WERI-Rb-1 (cell line): ENCODE measurements at regions not wholly inside any gene's neighbourhood (a gene's known extent, or its start where the extent isn't known, plus 50 kb on each side); places are given as distances from the start of the nearest gene placed in this dataset.

Experiments
- DNase-seq: peaks from one replicate; pipeline ENCODE4 v3.0.0-alpha.2; 2020
- H3K27ac ChIP-seq: fragments of 250-450 bp; sonication (Bioruptor Pico); 2 replicates; pipeline ENCODE4 v1.5.1; 2020; ENCODE audit warnings: mild to moderate bottlenecking, moderate library complexity
- H3K27me3 ChIP-seq: fragments of 250-450 bp; sonication (Bioruptor Pico); 2 replicates; pipeline ENCODE4 v1.5.1; 2021; ENCODE audit warnings: mild to moderate bottlenecking, low read depth, moderate library complexity; ENCODE audit not compliant: insufficient read depth, severe bottlenecking
- H3K36me3 ChIP-seq: fragments of 250-450 bp; sonication (Bioruptor Pico); 2 replicates; pipeline ENCODE4 v1.5.1; 2020; ENCODE audit warnings: mild to moderate bottlenecking, moderate library complexity
- H3K4me3 ChIP-seq: 2 replicates; pipeline ENCODE4 v1.5.1; 2011; ENCODE audit warnings: low read depth, mild to moderate bottlenecking, control low read depth, low read length
- H3K9me3 ChIP-seq: fragments of 250-450 bp; sonication (Bioruptor Pico); 2 replicates; pipeline ENCODE4 v1.5.1; 2021; ENCODE audit warnings: mild to moderate bottlenecking, moderate library complexity; ENCODE audit not compliant: severe bottlenecking
- TF ChIP-seq, protein P1 (sequence below): IDR thresholded peaks from 2 replicates; pipeline ENCODE4 v1.5.1; 2011; ENCODE audit warnings: low read depth, mild to moderate bottlenecking, control low read depth, inconsistent platforms, low read length

DNA sequence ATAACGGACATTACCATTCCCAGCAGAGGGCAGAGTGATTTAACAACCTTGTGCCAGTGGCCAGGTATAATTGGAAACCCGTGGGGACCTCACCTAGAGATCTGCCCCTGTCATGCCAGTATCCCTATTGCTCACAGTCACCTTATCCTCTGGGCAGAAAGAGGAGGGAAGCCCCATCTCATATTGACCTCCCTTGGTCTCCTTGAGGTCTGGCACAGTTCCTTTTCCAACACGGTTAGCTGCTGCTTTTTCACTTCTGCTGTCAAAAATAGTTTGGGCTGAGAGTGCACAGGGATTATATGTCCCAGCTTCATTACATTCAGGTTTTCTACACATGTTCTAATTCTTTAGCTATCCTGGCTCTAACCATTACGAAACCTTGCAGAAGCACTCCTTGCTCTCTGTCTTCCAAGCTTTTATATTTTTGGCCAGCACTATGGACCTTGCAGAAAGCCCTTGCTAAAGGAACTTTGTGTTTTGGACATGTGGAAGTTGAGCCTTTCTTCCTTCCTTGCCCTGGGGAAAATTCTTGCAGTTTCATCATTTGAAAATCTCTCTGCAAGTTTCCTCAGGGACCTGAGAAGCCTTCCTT is 111.7 kb upstream of the MIS18BP1 start:
- Histone ChIP-seq H3K36me3 (no peaks in the 10 kb centered on the region), H3K9me3 (no peaks in the 10 kb centered on the region), H3K27ac (no peak overlapping the region), H3K27me3 (no peaks in the 10 kb centered on the region), H3K4me3 (no peak overlapping the region)
- TF ChIP-seq, protein P1, sequence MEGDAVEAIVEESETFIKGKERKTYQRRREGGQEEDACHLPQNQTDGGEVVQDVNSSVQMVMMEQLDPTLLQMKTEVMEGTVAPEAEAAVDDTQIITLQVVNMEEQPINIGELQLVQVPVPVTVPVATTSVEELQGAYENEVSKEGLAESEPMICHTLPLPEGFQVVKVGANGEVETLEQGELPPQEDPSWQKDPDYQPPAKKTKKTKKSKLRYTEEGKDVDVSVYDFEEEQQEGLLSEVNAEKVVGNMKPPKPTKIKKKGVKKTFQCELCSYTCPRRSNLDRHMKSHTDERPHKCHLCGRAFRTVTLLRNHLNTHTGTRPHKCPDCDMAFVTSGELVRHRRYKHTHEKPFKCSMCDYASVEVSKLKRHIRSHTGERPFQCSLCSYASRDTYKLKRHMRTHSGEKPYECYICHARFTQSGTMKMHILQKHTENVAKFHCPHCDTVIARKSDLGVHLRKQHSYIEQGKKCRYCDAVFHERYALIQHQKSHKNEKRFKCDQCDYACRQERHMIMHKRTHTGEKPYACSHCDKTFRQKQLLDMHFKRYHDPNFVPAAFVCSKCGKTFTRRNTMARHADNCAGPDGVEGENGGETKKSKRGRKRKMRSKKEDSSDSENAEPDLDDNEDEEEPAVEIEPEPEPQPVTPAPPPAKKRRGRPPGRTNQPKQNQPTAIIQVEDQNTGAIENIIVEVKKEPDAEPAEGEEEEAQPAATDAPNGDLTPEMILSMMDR: no peak
- DNase-seq: no peak

DNA sequence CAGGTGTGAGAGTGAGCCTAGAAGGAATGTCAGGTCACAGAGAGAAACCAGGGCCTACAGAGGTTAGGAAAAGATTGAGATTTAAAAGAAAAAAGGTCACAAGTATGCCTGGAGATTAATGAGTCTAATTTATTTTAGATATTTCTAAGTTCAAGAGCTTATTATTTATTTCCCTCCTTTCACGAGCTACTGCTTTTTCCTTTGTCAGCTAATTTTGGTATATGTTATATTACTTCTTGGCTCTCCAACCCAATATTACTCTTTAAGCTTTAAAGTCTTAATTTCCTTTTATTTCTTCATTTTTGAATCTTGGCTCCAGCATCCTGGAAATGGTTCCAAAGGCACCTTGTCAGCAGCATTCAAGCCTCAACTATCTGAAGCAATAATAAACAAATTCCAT is 109.5 kb upstream of the MIS18BP1 start:
- no peak for DNase-seq
- no peaks in the 10 kb centered on the region for H3K9me3 ChIP-seq
- TF ChIP-seq, protein P1: no peak
- H3K4me3 ChIP-seq: no peak overlapping the region
- no peak overlapping the region for H3K27ac ChIP-seq
- no peaks in the 10 kb centered on the region for H3K27me3 ChIP-seq
- no peaks in the 10 kb centered on the region for H3K36me3 ChIP-seq

DNA sequence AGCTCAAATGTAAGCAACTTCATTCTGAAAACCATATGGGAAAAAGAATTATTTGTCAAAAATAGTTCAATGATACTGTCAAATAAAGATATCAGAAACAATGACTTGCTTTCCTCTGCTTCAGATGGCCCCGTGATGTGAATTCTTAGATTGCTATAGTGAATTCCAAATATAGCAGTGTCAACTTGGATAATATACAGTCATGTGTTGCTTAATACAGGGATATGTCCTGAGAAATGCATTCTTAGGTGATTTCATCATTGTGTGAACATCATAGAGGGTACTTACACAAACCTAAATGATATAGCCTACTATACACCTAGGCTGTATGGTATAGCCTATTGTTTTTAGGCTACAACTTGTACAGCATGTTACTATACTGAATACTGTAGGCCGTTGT is 108.7 kb upstream of the MIS18BP1 start:
- Histone ChIP-seq H3K4me3 (no peak overlapping the region), H3K27ac (no peak overlapping the region), H3K36me3 (no peaks in the 10 kb centered on the region), H3K9me3 (no peaks in the 10 kb centered on the region), H3K27me3 (no peaks in the 10 kb centered on the region)
- no peak for DNase-seq
- TF ChIP-seq, protein P1: no peak

DNA sequence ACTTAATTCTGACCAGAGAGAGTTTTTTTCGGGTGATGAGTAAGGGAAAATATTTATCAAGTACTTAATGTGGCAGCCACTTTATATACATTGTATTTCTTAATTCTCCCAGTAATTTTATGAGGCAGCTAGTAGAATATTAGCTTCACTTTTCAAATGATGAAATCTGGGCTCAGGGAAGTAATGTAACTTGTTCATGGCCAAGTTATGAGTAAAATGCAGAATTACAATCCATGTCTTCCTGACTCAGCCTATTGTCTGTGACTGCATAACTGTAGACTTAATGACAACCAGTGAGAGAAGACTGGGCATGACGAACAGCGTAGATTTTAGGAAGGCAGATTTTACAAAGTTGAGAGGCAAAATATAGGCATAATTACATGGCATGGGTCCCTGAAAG is 106.7 kb upstream of the MIS18BP1 start:
- Histone ChIP-seq H3K27ac (no peak overlapping the region), H3K27me3 (no peaks in the 10 kb centered on the region), H3K9me3 (no peaks in the 10 kb centered on the region), H3K36me3 (no peaks in the 10 kb centered on the region), H3K4me3 (no peak overlapping the region)
- TF ChIP-seq, protein P1: no peak
- no peak for DNase-seq

DNA sequence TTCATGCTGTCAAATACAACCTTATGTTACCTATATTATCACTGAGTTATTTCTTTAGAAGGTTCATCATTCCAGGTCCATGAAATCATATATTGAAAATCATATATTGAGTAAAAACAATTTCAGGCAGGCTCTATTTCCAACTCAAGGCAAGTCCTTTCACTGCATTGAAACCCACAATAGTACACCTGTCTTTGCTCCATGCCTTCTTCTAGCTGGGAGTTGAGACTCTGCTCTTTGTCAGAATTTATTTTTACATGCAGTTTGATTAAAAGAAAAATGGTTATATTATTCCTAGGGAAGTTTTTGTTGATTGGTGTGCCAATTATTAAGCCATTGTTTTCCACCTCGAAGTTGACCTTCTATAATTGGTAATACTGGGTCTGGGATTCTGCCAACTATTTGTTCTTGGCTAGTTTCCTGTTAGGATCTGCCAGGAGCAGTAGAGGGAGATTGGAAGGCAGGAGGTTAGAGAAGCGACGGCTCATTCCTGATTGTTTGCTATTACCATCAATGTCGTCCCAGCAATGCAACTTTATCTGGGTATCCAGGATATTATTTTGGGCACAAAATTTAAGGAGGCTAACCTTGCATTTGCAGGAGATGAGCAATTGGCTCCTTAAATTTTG is 79.5 kb upstream of the MIS18BP1 start:
- no peaks in the 10 kb centered on the region for H3K36me3 ChIP-seq
- no peaks in the 10 kb centered on the region for H3K27me3 ChIP-seq
- TF ChIP-seq, protein P1: no peak
- DNase-seq: no peak
- no peak overlapping the region for H3K4me3 ChIP-seq
- peaks cover 3% of the 10 kb centered on the region for H3K9me3 ChIP-seq
- no peak overlapping the region for H3K27ac ChIP-seq
